IMR-90 (cell line): ENCODE measurements at regions not wholly inside any gene's neighbourhood (a gene's known extent, or its start where the extent isn't known, plus 50 kb on each side); places are given as distances from the start of the nearest gene placed in this dataset.

Experiments
- ATAC-seq: fragments of 200-7000 bp; cut with Tn5 transposase; 2 replicates; pipeline ENCODE4 v1.9.1; 2020; ENCODE audit warnings: low read depth, mild to moderate bottlenecking, moderate library complexity
- BruUV-seq: library from RNA; stranded (reverse); fragments of 400-500 nt; replicated peaks from 2 replicates; lab custom pipeline; 2021; lab: Mats Ljungman, UMichigan
- CTCF ChIA-PET: fragments of 300-600 bp; formaldehyde crosslinking; extraction: SDS; loops from one replicate; lab custom pipeline; 2021; ENCODE audit warnings: antibody characterized with exemption; lab: Yijun Ruan, JAX
- POLR2A ChIA-PET: fragments of 300-600 bp; sonication (Branson Sonifier 250); formaldehyde crosslinking; loops from one replicate; lab custom pipeline; 2022; ENCODE audit warnings: antibody characterized with exemption; ENCODE audit not compliant: unreplicated experiment; lab: Charles Lee
- DNase-seq: peaks from one replicate; pipeline ENCODE4 v3.0.0; 2013
- H2AFZ ChIP-seq: replicated peaks from 2 replicates; pipeline ENCODE3; 2013; ENCODE audit warnings: low read length, mild to moderate bottlenecking; ENCODE audit not compliant: poor library complexity
- H2AK5ac ChIP-seq: 2 replicates; pipeline ENCODE4 v1.6.1; 2013; ENCODE audit warnings: low read depth, low read length, inconsistent platforms
- H2AK9ac ChIP-seq: replicated peaks from 2 replicates; pipeline ENCODE3; 2013; ENCODE audit warnings: mild to moderate bottlenecking, low read depth, low read length, moderate library complexity; ENCODE audit not compliant: poor library complexity
- H2BK120ac ChIP-seq: 2 replicates; pipeline ENCODE4 v1.6.1; 2013; ENCODE audit warnings: low read depth, low read length, inconsistent platforms
- H2BK15ac ChIP-seq: 3 replicates; pipeline ENCODE4 v1.6.1; 2013; ENCODE audit warnings: low read depth, low read length, inconsistent platforms
- H2BK20ac ChIP-seq: 2 replicates; pipeline ENCODE4 v1.6.1; 2013; ENCODE audit warnings: low read depth, mild to moderate bottlenecking, inconsistent platforms, low read length, moderate library complexity
- H2BK5ac ChIP-seq: 2 replicates; pipeline ENCODE4 v1.6.1; 2013; ENCODE audit warnings: mild to moderate bottlenecking, low read depth, low read length, inconsistent platforms; ENCODE audit not compliant: poor library complexity, severe bottlenecking
- H3K14ac ChIP-seq: replicated peaks from 2 replicates; pipeline ENCODE4 v1.6.1; 2013; ENCODE audit warnings: low read depth, low read length, inconsistent platforms
- H3K18ac ChIP-seq: 2 replicates; pipeline ENCODE4 v1.6.1; 2013; ENCODE audit warnings: low read depth, low read length, control low read depth
- H3K23ac ChIP-seq: 2 replicates; pipeline ENCODE4 v1.6.1; 2013; ENCODE audit warnings: low read depth, low read length, inconsistent platforms
- H3K27ac ChIP-seq: 2 replicates; pipeline ENCODE4 v1.5.1; 2013; ENCODE audit warnings: mild to moderate bottlenecking, control low read depth, low read length; ENCODE audit not compliant: insufficient read depth
- H3K27me3 ChIP-seq: 2 replicates; pipeline ENCODE4 v1.6.1; 2013; ENCODE audit warnings: low read length; ENCODE audit not compliant: control insufficient read depth, insufficient read depth
- H3K36me3 ChIP-seq: 2 replicates; pipeline ENCODE4 v1.6.1; 2013; ENCODE audit warnings: low read length, mixed read lengths; ENCODE audit not compliant: control insufficient read depth, insufficient read depth
- H3K4ac ChIP-seq: 2 replicates; pipeline ENCODE4 v1.6.1; 2013; ENCODE audit warnings: low read depth, low read length, inconsistent platforms
- H3K4me1 ChIP-seq: 2 replicates; pipeline ENCODE4 v1.6.1; 2013; ENCODE audit warnings: low read length, mixed read lengths; ENCODE audit not compliant: control insufficient read depth, insufficient read depth
- H3K4me2 ChIP-seq: 2 replicates; pipeline ENCODE4 v1.6.1; 2013; ENCODE audit warnings: low read depth, mild to moderate bottlenecking, control low read depth, low read length, moderate library complexity
- H3K4me3 ChIP-seq: 2 replicates; pipeline ENCODE4 v1.5.1; 2013; ENCODE audit warnings: low read depth, mild to moderate bottlenecking, control low read depth, low read length, moderate library complexity; ENCODE audit not compliant: insufficient read depth
- H3K56ac ChIP-seq: 2 replicates; pipeline ENCODE4 v1.6.1; 2013; ENCODE audit warnings: low read length, inconsistent platforms; ENCODE audit not compliant: insufficient read depth; ENCODE audit errors: extremely low read depth
- H3K79me1 ChIP-seq, 2 experiments: 2 replicates each; pipeline ENCODE4 v1.6.1; 2013; ENCODE audit warnings: low read length in 2 of 2, inconsistent platforms in 1 of 2, low read depth in 1 of 2
- H3K9ac ChIP-seq: 2 replicates; pipeline ENCODE4 v1.6.1; 2013; ENCODE audit warnings: low read depth, low read length, control low read depth
- H3K9me1 ChIP-seq: 2 replicates; pipeline ENCODE4 v1.6.1; 2013; ENCODE audit warnings: low read length, inconsistent platforms; ENCODE audit not compliant: insufficient read depth
- H3K9me3 ChIP-seq: 2 replicates; pipeline ENCODE4 v1.6.1; 2013; ENCODE audit warnings: low read length; ENCODE audit not compliant: control insufficient read depth, insufficient read depth
- H4K20me1 ChIP-seq: 2 replicates; pipeline ENCODE4 v1.6.1; 2013; ENCODE audit warnings: low read length, inconsistent platforms; ENCODE audit not compliant: insufficient read depth
- H4K5ac ChIP-seq: 2 replicates; pipeline ENCODE4 v1.6.1; 2013; ENCODE audit warnings: mild to moderate bottlenecking, low read depth, low read length, control low read depth
- H4K8ac ChIP-seq, 2 experiments: 2 replicates each; pipeline ENCODE4 v1.6.1; 2013; ENCODE audit warnings: low read depth in 2 of 2, low read length in 2 of 2, control low read depth in 1 of 2, inconsistent platforms in 1 of 2
- H4K91ac ChIP-seq: 2 replicates; pipeline ENCODE4 v1.6.1; 2013; ENCODE audit warnings: low read depth, low read length, inconsistent platforms; ENCODE audit not compliant: insufficient read depth
- CTCF ChIP-seq: conservative IDR thresholded peaks from 2 replicates; pipeline ENCODE4 v1.5.1; 2012; ENCODE audit warnings: mild to moderate bottlenecking, low read depth, low read length, improper control_type of control experiment
- MXI1 ChIP-seq: IDR thresholded peaks from 2 replicates; pipeline ENCODE4 v1.6.1; 2012; ENCODE audit warnings: low read depth, mild to moderate bottlenecking, low read length, moderate library complexity, borderline replicate concordance
- NFE2L2 ChIP-seq: fragments of 150-350 bp; IDR thresholded peaks from 2 replicates; pipeline ENCODE4 v1.6.1; 2016; ENCODE audit warnings: low read depth, mild to moderate bottlenecking, low read length
- POLR2A ChIP-seq: IDR thresholded peaks from 2 replicates; pipeline ENCODE4 v1.6.1; 2012; ENCODE audit warnings: mild to moderate bottlenecking, low read depth, low read length
- RAD21 ChIP-seq: IDR thresholded peaks from 2 replicates; pipeline ENCODE4 v1.6.1; 2012; ENCODE audit warnings: low read length, improper control_type of control experiment
- RCOR1 ChIP-seq: IDR thresholded peaks from 2 replicates; pipeline ENCODE4 v1.6.1; 2012; ENCODE audit warnings: mild to moderate bottlenecking, low read length, improper control_type of control experiment; ENCODE audit not compliant: insufficient replicate concordance
- RFX5 ChIP-seq: IDR thresholded peaks from 2 replicates; pipeline ENCODE4 v1.8.0; 2012; ENCODE audit warnings: low read depth, mild to moderate bottlenecking, low read length, moderate library complexity
- WGBS, 2 experiments: methylation state at CpG; one replicate each; pipeline versions ENCODE4 v1.1.5 to v1.1.7; 2013; ENCODE audit warnings: missing lambda C conversion rate in 2 of 2; ENCODE audit not compliant: insufficient read length in 1 of 2; ENCODE audit errors: extremely low coverage in 2 of 2; 5-methylcytosine and 5-hydroxymethylcytosine counted together
- dilution Hi-C: fragments of 300-500 bp; cut with HindIII; formaldehyde crosslinking; loops from one replicate; pipeline ENCODE4 v1.14.3; 2018; ENCODE audit warnings: low sequenced_read_pairs; ENCODE audit not compliant: unreplicated experiment
- in situ Hi-C: fragments of 300-500 bp; cut with MboI; formaldehyde crosslinking; loops from 3 replicates; pipeline ENCODE4 v1.14.3; 2019; ENCODE audit warnings: low sequenced_read_pairs, inconsistent platforms, mixed read lengths
- intact Hi-C: fragments of 100-400 bp; cut with micrococcal nuclease; formaldehyde crosslinking; loops from 2 replicates; pipeline ENCODE4 v1.10.0; 2022

- Histone ChIP-seq H3K9me3 (peaks cover 3% of the 10 kb centered on the region), H3K36me3 (no peaks in the 10 kb centered on the region), H2AK5ac (no peak overlapping the region), H3K4me2 (no peak overlapping the region), H2BK20ac (no peak overlapping the region), H3K23ac (no peak overlapping the region), H2AK9ac (no peak overlapping the region), H3K9me1 (no peaks in the 10 kb centered on the region), H2BK5ac (no peak overlapping the region), H3K18ac (no peak overlapping the region), H4K8ac (no peak overlapping the region), H3K4ac (no peak overlapping the region), H2AFZ (no peak overlapping the region), H4K91ac (no peak overlapping the region), H3K27ac (no peak overlapping the region), H4K20me1 (no peaks in the 10 kb centered on the region), H4K5ac (no peak overlapping the region), H3K79me1 (no peaks in the 10 kb centered on the region), H3K4me3 (no peak overlapping the region), H2BK120ac (no peak overlapping the region), H3K9ac (no peak overlapping the region), H3K14ac (no peak overlapping the region), H3K27me3 (no peaks in the 10 kb centered on the region), H3K4me1 (no peaks in the 10 kb centered on the region), H2BK15ac (no peak overlapping the region), H3K56ac (no peak overlapping the region)
- WGBS, 2 experiments = 92% methylated on average over 1 of the region's 2 CpGs; no CpG with 5 or more reads in 1 of the 2 experiments
- CTCF ChIA-PET = no interaction called here
- DNase-seq (no peak), ATAC-seq (no peak)
- in situ Hi-C loops = no loop called here
- POLR2A ChIA-PET = no interaction called here
- no peak for TF ChIP-seq RAD21
- TF ChIP-seq MXI1 = no peak
- TF ChIP-seq RCOR1 = no peak
- no peak for TF ChIP-seq NFE2L2
- no peak for TF ChIP-seq RFX5
- TF ChIP-seq CTCF = no peak
- no peak for TF ChIP-seq POLR2A
- intact Hi-C loops = no loop called here
- dilution Hi-C loops = no loop called here
- no TSS peak for BruUV-seq
Observed at GRCh38 chr6:118396969-118397368, 151.1 kb upstream of the PLN start.
